ENCODE measurements at regions not wholly inside any gene's neighbourhood (a gene's known extent, or its start where the extent isn't known, plus 50 kb on each side); places are given as distances from the start of the nearest gene placed in this dataset.
A peak's percentile ranks its signal among the peaks of the same experiment; 100 is the strongest.

GRCh38 chr12:127106041-127106440 is 1160.9 kb upstream of the TMEM132C start:
- Mint-ChIP-seq H3K36me3 (ENCODE audit: insufficient read depth, unreplicated experiment) (no peaks in the 10 kb centered on the region), H3K27ac (ENCODE audit: low read depth, unreplicated experiment) (no peak overlapping the region), H3K4me3 (ENCODE audit: unreplicated experiment) (no peak overlapping the region), H3K27me3 (ENCODE audit: insufficient read depth, unreplicated experiment) (no peaks in the 10 kb centered on the region), H3K9me3 (ENCODE audit: unreplicated experiment) (no peaks in the 10 kb centered on the region), H3K4me1 (ENCODE audit: insufficient read depth, unreplicated experiment) (peaks cover 22% of the 10 kb centered on the region)
- no peak for TF ChIP-seq CTCF (IDR thresholded peaks at IDR 0.05; ENCODE audit: unreplicated experiment)
- POLR2A ChIA-PET: no interaction called here
- DNase-seq (ENCODE audit: unreplicated experiment): no peak
- BruUV-seq (replicated peaks): no TSS peak
- CTCF ChIA-PET: interaction anchor here (1.0 to 1.5 kb wide), 3 partner anchors 9 to 275 kb away, joined by 3 to 9 read pairs (median 5); no protein-coding TSS in a partner anchor
- intact Hi-C loops (cut with micrococcal nuclease): loop anchor here (5.0 kb wide), 4 partner anchors 126 to 571 kb away; no protein-coding TSS in a partner anchor

GRCh38 chr12:127106697-127107096 is 1160.3 kb upstream of the TMEM132C start:
- no peaks in the 10 kb centered on the region for H3K9me3 Mint-ChIP-seq (ENCODE audit: unreplicated experiment)
- POLR2A ChIA-PET: no interaction called here
- no peak for TF ChIP-seq CTCF (IDR thresholded peaks at IDR 0.05; ENCODE audit: unreplicated experiment)
- no TSS peak for BruUV-seq (replicated peaks)
- DNase-seq (ENCODE audit: unreplicated experiment): no peak
- no peaks in the 10 kb centered on the region for H3K36me3 Mint-ChIP-seq (ENCODE audit: insufficient read depth, unreplicated experiment)
- H3K4me1 Mint-ChIP-seq (ENCODE audit: insufficient read depth, unreplicated experiment): peaks cover 22% of the 10 kb centered on the region
- no peaks in the 10 kb centered on the region for H3K27me3 Mint-ChIP-seq (ENCODE audit: insufficient read depth, unreplicated experiment)
- peak overlapping the region; percentile 44 for H3K27ac Mint-ChIP-seq (ENCODE audit: low read depth, unreplicated experiment)
- CTCF ChIA-PET: interaction anchor here (0.6 to 4.9 kb wide), 14 partner anchors 9 to 275 kb away, joined by 3 to 103 read pairs (median 8); no protein-coding TSS in a partner anchor
- intact Hi-C loops (cut with micrococcal nuclease): loop anchor here (5.0 kb wide), 4 partner anchors 126 to 571 kb away; no protein-coding TSS in a partner anchor
- no peak overlapping the region for H3K4me3 Mint-ChIP-seq (ENCODE audit: unreplicated experiment)

GRCh38 chr12:127107744-127108143 is 1159.2 kb upstream of the TMEM132C start:
- no peak for TF ChIP-seq CTCF (IDR thresholded peaks at IDR 0.05; ENCODE audit: unreplicated experiment)
- ChIA-PET POLR2A (interaction anchor here (0.7 to 2.1 kb wide), 7 partner anchors 18 to 256 kb away, joined by 3 to 7 read pairs (median 4); no protein-coding TSS in a partner anchor), CTCF (interaction anchor here (0.5 to 4.9 kb wide), 45 partner anchors 11 to 1928 kb away, joined by 3 to 103 read pairs (median 5); no protein-coding TSS in a partner anchor)
- DNase-seq (ENCODE audit: unreplicated experiment): peak; percentile 83
- no peaks in the 10 kb centered on the region for H3K9me3 Mint-ChIP-seq (ENCODE audit: unreplicated experiment)
- peaks cover 22% of the 10 kb centered on the region for H3K4me1 Mint-ChIP-seq (ENCODE audit: insufficient read depth, unreplicated experiment)
- intact Hi-C loops (cut with micrococcal nuclease): loop anchor here (1.0 to 5.0 kb wide), 5 partner anchors 125 to 570 kb away; no protein-coding TSS in a partner anchor
- peak overlapping the region; percentile 44 for H3K27ac Mint-ChIP-seq (ENCODE audit: low read depth, unreplicated experiment)
- H3K27me3 Mint-ChIP-seq (ENCODE audit: insufficient read depth, unreplicated experiment): no peaks in the 10 kb centered on the region
- BruUV-seq (replicated peaks): no TSS peak
- H3K4me3 Mint-ChIP-seq (ENCODE audit: unreplicated experiment): peak overlapping the region; percentile 17
- H3K36me3 Mint-ChIP-seq (ENCODE audit: insufficient read depth, unreplicated experiment): no peaks in the 10 kb centered on the region

GRCh38 chr12:127108360-127109215 is 1158.4 kb upstream of the TMEM132C start:
- TF ChIP-seq CTCF (IDR thresholded peaks at IDR 0.05; ENCODE audit: unreplicated experiment): peak; percentile 75
- DNase-seq (ENCODE audit: unreplicated experiment): peak; percentile 81
- Mint-ChIP-seq H3K27me3 (ENCODE audit: insufficient read depth, unreplicated experiment) (no peaks in the 10 kb centered on the region), H3K4me1 (ENCODE audit: insufficient read depth, unreplicated experiment) (peaks cover 22% of the 10 kb centered on the region), H3K9me3 (ENCODE audit: unreplicated experiment) (no peaks in the 10 kb centered on the region), H3K36me3 (ENCODE audit: insufficient read depth, unreplicated experiment) (no peaks in the 10 kb centered on the region), H3K27ac (ENCODE audit: low read depth, unreplicated experiment) (peak overlapping the region; percentile 59), H3K4me3 (ENCODE audit: unreplicated experiment) (no peak overlapping the region)
- intact Hi-C loops (cut with micrococcal nuclease): loop anchor here (1.0 to 5.0 kb wide), 5 partner anchors 124 to 569 kb away; no protein-coding TSS in a partner anchor
- POLR2A ChIA-PET: interaction anchor here (0.7 to 2.1 kb wide), 7 partner anchors 17 to 255 kb away, joined by 3 to 7 read pairs (median 4); no protein-coding TSS in a partner anchor
- no TSS peak for BruUV-seq (replicated peaks)
- CTCF ChIA-PET: interaction anchor here (0.5 to 4.9 kb wide), 67 partner anchors 10 to 1928 kb away, joined by 3 to 103 read pairs (median 4); no protein-coding TSS in a partner anchor
